Esophagus (tissue), 2 donors: ENCODE measurements at regions not wholly inside any gene's neighbourhood (a gene's known extent, or its start where the extent isn't known, plus 50 kb on each side); places are given as distances from the start of the nearest gene placed in this dataset.

ENCODE experiments used
- H3K27ac ChIP-seq, 2 donors: one replicate each; pipeline ENCODE4 v1.5.1; 2013; ENCODE audit warnings: low read depth in 2 of 2, mild to moderate bottlenecking in 2 of 2, inconsistent platforms in 1 of 2, low read length in 1 of 2, moderate library complexity in 1 of 2
- H3K27me3 ChIP-seq, 2 donors: one replicate each; pipeline ENCODE4 v1.6.1; 2013; ENCODE audit warnings: low read length in 2 of 2, control low read depth in 1 of 2, mild to moderate bottlenecking in 1 of 2; ENCODE audit not compliant: insufficient read depth in 2 of 2, control insufficient read depth in 1 of 2
- H3K36me3 ChIP-seq, 2 donors: one replicate each; pipeline ENCODE4 v1.6.1; 2013; ENCODE audit warnings: low read length in 1 of 2; ENCODE audit not compliant: control insufficient read depth in 2 of 2, insufficient read depth in 2 of 2
- H3K4me1 ChIP-seq, 2 donors: one replicate each; pipeline ENCODE4 v1.6.1; 2013; ENCODE audit warnings: low read length in 1 of 2; ENCODE audit not compliant: control insufficient read depth in 2 of 2, insufficient read depth in 2 of 2
- H3K4me3 ChIP-seq, 2 donors: one replicate each; pipeline ENCODE4 v1.5.1; 2013; ENCODE audit warnings: low read length in 2 of 2, mild to moderate bottlenecking in 2 of 2, low read depth in 1 of 2, moderate library complexity in 1 of 2
- H3K9me3 ChIP-seq, 2 donors: one replicate each; pipeline ENCODE4 v1.6.1; 2013; ENCODE audit warnings: mild to moderate bottlenecking in 2 of 2, low read depth in 1 of 2, low read length in 1 of 2, moderate library complexity in 1 of 2; ENCODE audit not compliant: control insufficient read depth in 2 of 2, insufficient read depth in 1 of 2
- WGBS, 2 donors: extraction: QIAGEN DNeasy Blood & Tissue Kit; methylation state at CpG; one replicate each; pipeline ENCODE4 v1.1.7; 2013; 5-methylcytosine and 5-hydroxymethylcytosine counted together
- donor health status: healthy with polysubstance abuse.
- donor health status: Bipolar disorder and iron deficiency.

DNA sequence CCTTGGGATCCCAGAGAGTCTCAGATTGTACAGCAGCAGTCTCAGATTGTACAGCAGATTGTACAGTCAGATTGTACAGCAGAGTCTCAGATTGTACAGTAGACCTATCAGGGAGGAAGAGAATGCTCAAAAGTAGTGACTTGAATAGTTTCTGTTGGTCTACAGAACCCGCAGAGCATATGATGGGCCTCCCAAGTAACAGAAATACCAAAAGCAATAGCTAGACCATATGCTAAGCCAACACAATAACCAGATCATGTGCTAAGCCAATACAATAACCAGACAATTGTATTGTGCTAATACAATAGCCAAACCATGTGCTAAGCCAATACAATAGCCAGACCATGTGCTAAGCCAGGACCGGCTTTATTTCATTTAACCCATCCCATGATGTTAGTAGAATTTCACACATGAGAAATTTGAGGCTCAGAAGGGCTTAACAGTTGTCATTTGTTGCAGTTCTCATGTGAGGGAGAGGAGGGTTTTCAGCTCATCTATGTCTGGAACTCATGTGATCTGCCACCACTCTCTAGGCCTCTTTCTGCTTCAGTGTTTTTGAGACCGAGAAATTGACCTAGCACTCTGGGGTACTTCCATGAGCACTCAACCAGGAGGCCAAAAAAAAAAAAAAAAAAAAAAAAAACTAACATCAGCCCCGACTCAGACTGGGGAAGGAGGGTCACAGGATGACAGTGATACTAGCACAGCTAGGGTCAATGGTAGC, 144.0 kb downstream of the SOX9 start:
- Histone ChIP-seq H3K4me1 (no peaks in the 10 kb centered on the region), H3K27ac (no peak overlapping the region), H3K27me3 (no peaks in the 10 kb centered on the region), H3K36me3 (no peaks in the 10 kb centered on the region), H3K4me3 (no peak overlapping the region), H3K9me3 (no peaks in the 10 kb centered on the region)
- WGBS, 2 donors = 83 to 92% methylated on average over 4 of the region's 4 CpGs

DNA sequence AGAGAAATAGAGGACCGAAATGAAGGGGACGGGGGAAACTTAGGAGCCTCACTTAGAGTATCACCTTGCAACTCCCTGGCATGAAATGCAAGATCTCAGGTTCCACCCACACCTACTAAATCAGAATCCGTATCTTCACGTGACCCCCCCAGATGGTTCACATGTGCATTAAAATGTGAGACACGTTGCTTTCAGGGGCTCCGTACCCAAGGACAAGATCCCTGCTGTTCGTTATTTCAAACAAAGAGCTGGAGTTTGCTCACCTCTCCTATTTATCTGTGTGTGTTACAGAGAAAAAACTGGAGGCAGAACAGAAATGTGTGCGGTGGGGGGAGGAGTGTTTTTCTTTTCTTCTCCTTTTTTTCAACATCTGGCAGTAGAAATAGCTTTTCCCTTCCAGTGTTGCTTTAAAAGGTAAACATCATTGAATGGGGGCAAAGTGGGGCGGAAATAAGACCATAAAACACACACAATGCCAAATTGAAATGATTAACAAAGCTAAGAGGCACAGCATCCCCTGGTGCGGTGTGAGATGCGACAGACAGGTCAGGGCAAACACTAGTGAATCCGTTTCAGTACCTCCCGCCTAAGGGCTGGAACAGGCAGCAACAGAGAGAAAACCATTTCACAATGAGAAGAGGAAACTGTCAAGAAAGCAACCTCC, 145.4 kb downstream of the SOX9 start:
- Histone ChIP-seq H3K4me1 (no peaks in the 10 kb centered on the region), H3K9me3 (no peaks in the 10 kb centered on the region), H3K36me3 (no peaks in the 10 kb centered on the region), H3K27ac (no peak overlapping the region), H3K27me3 (no peaks in the 10 kb centered on the region), H3K4me3 (no peak overlapping the region)
- 25 to 28% methylated on average over 13 of the region's 13 CpGs for WGBS, 2 donors

DNA sequence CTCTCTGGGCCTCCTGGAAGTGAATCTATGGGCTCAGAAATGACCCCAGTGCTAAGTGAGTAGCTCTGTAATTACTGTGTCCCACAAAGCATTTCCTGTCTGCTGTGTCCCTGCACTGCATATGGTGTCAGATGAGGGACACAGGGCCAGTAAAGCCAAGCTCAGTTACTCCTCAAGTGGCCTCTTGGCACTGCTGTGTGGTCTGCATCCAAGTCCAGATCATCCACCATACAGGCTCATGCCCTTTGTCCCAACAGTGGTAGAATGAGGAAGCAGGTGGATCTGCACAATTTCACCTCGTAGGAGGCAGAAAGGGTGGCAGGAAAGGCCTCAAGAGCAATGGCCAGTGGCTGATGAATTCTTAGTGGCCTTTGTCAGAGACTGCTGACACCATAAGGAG, 146.8 kb downstream of the SOX9 start:
- WGBS, 2 donors = 0 to 63% methylated on average over 1 of the region's 1 CpG
- Histone ChIP-seq H3K27me3 (no peaks in the 10 kb centered on the region), H3K36me3 (no peaks in the 10 kb centered on the region), H3K4me1 (no peaks in the 10 kb centered on the region), H3K9me3 (no peaks in the 10 kb centered on the region), H3K4me3 (no peak overlapping the region), H3K27ac (no peak overlapping the region)

DNA sequence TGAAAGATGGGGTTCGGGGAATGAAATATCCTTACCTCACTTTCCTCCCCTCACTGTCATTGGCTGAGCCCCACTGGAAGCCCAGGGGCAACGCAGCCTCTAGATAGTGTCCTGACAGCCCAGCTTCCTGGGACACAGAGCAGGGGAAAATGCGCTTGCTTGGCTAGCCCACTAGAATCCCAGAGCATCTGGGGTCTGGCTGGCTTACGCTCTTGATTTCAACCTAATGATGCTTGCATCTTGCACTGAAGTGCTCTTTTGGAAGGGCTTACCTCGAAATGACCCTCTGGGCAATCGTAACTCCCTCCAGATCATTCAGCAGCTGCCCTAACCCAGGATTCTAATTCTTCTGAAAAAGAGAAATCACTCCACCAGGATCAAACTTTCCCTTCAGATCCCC, 147.6 kb downstream of the SOX9 start:
- Histone ChIP-seq H3K9me3 (no peaks in the 10 kb centered on the region), H3K4me1 (no peaks in the 10 kb centered on the region), H3K36me3 (no peaks in the 10 kb centered on the region), H3K27ac (no peak overlapping the region), H3K27me3 (no peaks in the 10 kb centered on the region), H3K4me3 (no peak overlapping the region)
- WGBS, 2 donors = 78 to 88% methylated on average over 6 of the region's 6 CpGs

DNA sequence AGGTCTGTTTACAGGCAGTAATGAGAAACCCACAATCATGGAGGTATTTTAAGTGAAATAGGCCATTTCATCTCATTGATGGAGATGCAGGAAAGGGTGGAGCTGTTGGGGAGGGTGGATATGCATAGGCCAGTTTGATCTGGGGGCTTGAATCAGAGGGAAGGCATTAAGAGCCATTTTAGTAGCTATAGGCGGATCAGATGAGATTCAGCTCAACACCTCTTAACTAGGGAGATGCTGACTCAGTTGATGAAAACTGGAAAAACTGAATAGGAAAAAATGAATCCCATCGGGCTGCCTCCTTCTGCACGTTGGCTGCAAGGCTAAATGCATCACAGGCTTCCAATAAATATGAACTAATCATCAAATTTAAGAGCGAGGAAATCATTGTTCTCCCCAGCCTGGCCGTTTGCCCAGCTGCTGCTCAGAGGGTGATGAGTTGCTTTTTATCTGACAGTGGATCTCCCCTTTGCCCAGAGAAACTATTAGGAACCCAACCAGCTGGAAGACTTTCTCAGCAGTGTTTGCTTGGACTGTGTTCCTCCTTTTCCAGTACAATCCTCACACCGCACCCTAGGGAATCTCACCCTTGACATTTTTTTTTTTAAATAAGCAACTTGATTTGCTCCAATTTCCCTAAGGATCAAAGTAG, 149.6 kb downstream of the SOX9 start:
- no peaks in the 10 kb centered on the region for H3K9me3 ChIP-seq
- no peak overlapping the region for H3K27ac ChIP-seq
- H3K36me3 ChIP-seq = no peaks in the 10 kb centered on the region
- H3K27me3 ChIP-seq = no peaks in the 10 kb centered on the region
- H3K4me1 ChIP-seq = no peaks in the 10 kb centered on the region
- WGBS, 2 donors = 32 to 38% methylated on average over 6 of the region's 6 CpGs
- H3K4me3 ChIP-seq = no peak overlapping the region

DNA sequence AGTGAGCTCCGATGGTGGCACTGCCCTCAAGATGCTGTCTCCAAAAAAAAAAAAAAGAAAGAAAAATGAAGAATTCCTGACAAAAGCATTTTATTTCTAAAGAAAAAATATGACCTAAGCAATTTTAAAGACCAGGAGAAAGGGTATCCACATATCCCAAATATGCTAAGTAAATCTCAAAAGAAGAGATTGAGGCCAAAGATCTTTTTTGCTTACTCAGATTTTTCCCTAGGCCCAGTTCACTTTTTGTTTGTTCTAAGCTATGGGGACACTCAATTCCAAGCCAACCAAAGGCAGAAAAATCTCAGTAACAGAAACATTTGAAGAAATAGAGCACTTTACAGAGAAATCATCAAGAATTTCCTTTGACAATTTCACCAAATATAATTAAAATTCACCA, 150.8 kb downstream of the SOX9 start:
- Histone ChIP-seq H3K27ac (no peak overlapping the region), H3K4me3 (no peak overlapping the region), H3K4me1 (no peaks in the 10 kb centered on the region), H3K27me3 (no peaks in the 10 kb centered on the region), H3K36me3 (no peaks in the 10 kb centered on the region), H3K9me3 (no peaks in the 10 kb centered on the region)
- 89 to 100% methylated on average over 1 of the region's 1 CpG for WGBS, 2 donors

DNA sequence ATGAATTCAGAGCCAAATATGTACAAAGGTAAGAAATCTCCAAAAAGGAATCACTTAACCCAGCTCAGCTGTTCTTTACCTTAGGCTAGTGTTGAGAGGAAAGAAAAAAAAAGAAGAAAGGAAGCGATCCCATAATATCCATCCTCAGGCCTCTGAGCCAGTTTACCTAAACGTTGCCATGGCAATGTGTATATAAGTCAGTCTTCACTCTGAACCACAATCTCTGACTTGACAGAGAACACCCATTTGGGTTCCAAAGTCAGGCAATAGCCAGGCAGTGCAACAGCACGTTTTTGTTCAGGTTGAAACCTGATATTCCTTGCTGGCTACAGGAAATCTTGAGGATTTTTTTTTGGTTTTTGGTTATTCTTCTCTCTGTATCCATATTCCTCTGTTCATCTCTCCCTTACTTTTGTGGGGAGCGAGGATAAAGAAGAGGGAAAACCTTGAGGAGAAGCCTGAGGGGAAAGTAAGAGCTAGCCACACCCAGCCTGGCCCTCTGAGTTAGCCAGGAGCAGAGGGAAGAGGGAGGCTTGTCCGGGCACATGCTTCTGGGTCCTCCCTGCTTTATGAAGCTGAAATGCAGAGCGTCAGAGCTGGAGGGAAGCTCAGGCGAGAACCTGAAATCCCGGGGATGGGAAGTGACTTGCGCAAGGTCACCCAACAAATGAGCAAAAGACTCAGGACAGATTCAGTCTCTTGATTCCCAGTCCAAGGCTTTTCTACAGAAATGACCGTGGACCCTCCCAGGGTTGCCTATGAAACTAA, 152.7 kb downstream of the SOX9 start:
- Histone ChIP-seq H3K4me1 (no peaks in the 10 kb centered on the region), H3K9me3 (no peaks in the 10 kb centered on the region), H3K36me3 (no peaks in the 10 kb centered on the region), H3K4me3 (no peak overlapping the region), H3K27me3 (no peaks in the 10 kb centered on the region), H3K27ac (no peak overlapping the region)
- 43 to 54% methylated on average over 10 of the region's 10 CpGs for WGBS, 2 donors

DNA sequence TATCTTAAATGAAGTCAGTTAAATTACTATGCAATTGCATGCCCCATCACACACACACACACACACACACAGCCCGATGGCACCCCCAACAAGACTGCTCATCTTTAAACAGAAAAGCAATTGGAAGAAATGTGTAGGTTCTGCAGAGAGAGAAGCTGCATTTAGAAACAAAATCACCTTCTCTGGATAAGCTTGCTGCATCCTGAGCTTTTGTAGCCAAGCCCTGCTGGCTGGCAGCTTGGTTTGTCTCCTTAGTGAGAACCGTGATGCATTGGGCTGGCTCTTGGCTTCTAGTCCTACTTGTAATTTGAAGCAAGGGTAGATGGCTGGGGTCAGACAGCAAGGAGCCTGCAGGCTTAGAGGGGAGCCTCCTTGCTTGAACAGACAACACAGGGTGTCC, 153.8 kb downstream of the SOX9 start:
- no peaks in the 10 kb centered on the region for H3K4me1 ChIP-seq

DNA sequence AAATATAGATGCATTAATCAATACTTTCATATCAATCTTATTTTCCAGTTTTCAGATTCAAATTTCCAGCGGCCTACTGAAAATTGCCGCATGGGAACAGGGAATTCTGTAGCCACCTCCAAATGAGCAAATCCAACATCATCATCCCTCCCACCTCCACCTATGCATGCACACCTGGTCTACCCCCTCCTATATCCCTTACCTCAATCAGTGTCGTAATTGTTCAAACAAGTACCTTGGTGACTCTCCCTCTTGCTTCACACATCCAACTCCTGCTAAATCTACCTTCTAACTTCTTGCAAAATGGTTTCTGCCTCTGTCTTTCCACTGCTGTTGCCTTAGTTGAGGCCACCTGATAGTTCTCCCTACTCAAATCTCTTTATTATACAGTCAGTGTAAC, 160.1 kb downstream of the SOX9 start:
- H3K4me3 ChIP-seq = no peak overlapping the region
- H3K27me3 ChIP-seq = no peaks in the 10 kb centered on the region
- H3K4me1 ChIP-seq = no peaks in the 10 kb centered on the region
- no peaks in the 10 kb centered on the region for H3K9me3 ChIP-seq
- no peak overlapping the region for H3K27ac ChIP-seq
- H3K36me3 ChIP-seq = no peaks in the 10 kb centered on the region
- WGBS, 2 donors = 89 to 91% methylated on average over 3 of the region's 3 CpGs

More for the DNA sequence above, 153.8 kb downstream of the SOX9 start:
- WGBS, 2 donors = 73 to 77% methylated on average over 2 of the region's 2 CpGs
- Histone ChIP-seq H3K27ac (no peak overlapping the region), H3K4me3 (no peak overlapping the region), H3K36me3 (no peaks in the 10 kb centered on the region), H3K9me3 (no peaks in the 10 kb centered on the region), H3K27me3 (no peaks in the 10 kb centered on the region)
